Skeletal muscle satellite cell (primary cell): ENCODE measurements at regions not wholly inside any gene's neighbourhood (a gene's known extent, or its start where the extent isn't known, plus 50 kb on each side); places are given as distances from the start of the nearest gene placed in this dataset.
"Not testable (repeated sequence)": the region's sequence is repeated elsewhere in the genome, so short reads cannot be mapped to it uniquely, and the experiment has no call there.

Experiments
- H3K27me3 ChIP-seq: 2 replicates; pipeline ENCODE4 v1.7.0; 2013; ENCODE audit warnings: low read length; ENCODE audit not compliant: control insufficient read depth, insufficient read depth
- H3K36me3 ChIP-seq: 2 replicates; pipeline ENCODE4 v1.7.0; 2013; ENCODE audit warnings: mild to moderate bottlenecking, control low read depth, low read length; ENCODE audit not compliant: insufficient read depth
- H3K4me1 ChIP-seq: 2 replicates; pipeline ENCODE4 v1.7.0; 2013; ENCODE audit warnings: low read length; ENCODE audit not compliant: control insufficient read depth, insufficient read depth
- H3K4me2 ChIP-seq: 2 replicates; pipeline ENCODE4 v1.7.0; 2013; ENCODE audit warnings: mild to moderate bottlenecking, low read length
- H3K4me3 ChIP-seq: 2 replicates; pipeline ENCODE4 v1.7.0; 2013; ENCODE audit warnings: low read length
- H3K9ac ChIP-seq: 2 replicates; pipeline ENCODE4 v1.7.0; 2013; ENCODE audit warnings: mild to moderate bottlenecking, low read depth, low read length, moderate library complexity
- H3K9me3 ChIP-seq: replicated peaks from 2 replicates; pipeline ENCODE4 v1.7.0; 2013; ENCODE audit warnings: mild to moderate bottlenecking, control low read depth, low read length

DNA sequence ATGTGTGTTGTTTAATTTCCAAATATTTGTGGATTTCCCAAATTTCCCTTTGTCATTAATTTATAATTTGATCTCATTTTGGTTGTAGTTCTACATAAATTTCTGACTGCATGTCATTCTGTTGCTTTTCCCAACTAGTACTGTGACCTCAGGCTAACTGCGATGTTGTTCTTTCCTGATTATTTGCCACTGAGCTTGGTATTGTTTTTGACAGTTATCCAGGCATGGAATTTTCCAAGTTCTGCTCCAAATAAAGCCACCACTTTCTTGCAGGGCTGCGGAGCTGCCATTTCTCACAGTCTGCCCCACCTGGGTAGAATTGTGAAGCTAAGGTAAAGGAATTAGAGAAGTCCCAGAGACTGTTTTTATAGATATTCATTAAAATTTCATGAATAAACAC lies 328.8 kb downstream of the ZNF674 start:
- Histone ChIP-seq H3K9ac (no peak overlapping the region), H3K27me3 (peaks cover 7% of the 10 kb centered on the region), H3K4me1 (no peaks in the 10 kb centered on the region), H3K9me3 (no peaks in the 10 kb centered on the region), H3K36me3 (no peaks in the 10 kb centered on the region), H3K4me2 (no peak overlapping the region), H3K4me3 (no peak overlapping the region)

- H3K9ac ChIP-seq = no peak overlapping the region
- H3K27me3 ChIP-seq = no peaks in the 10 kb centered on the region
- peaks cover 11% of the 10 kb centered on the region for H3K4me1 ChIP-seq
- no peak overlapping the region for H3K4me2 ChIP-seq
- no peak overlapping the region for H3K4me3 ChIP-seq
- no peaks in the 10 kb centered on the region for H3K9me3 ChIP-seq
- H3K36me3 ChIP-seq = no peaks in the 10 kb centered on the region
These were observed 334.1 kb downstream of the ZNF674 start for GRCh38 chrX:46211079-46211478.

- H3K4me2 ChIP-seq = no peak overlapping the region
- no peaks in the 10 kb centered on the region for H3K36me3 ChIP-seq
- no peaks in the 10 kb centered on the region for H3K9me3 ChIP-seq
- H3K4me3 ChIP-seq = no peak overlapping the region
- peaks cover 3% of the 10 kb centered on the region for H3K27me3 ChIP-seq
- H3K4me1 ChIP-seq = peaks cover 11% of the 10 kb centered on the region
- H3K9ac ChIP-seq = no peak overlapping the region
These were observed 335.5 kb downstream of the ZNF674 start for GRCh38 chrX:46209768-46210167.

GRCh38 chrX:46209037-46209436 lies 336.2 kb downstream of the ZNF674 start:
- Histone ChIP-seq H3K9me3 (no peaks in the 10 kb centered on the region), H3K27me3 (peaks cover 5% of the 10 kb centered on the region), H3K36me3 (no peaks in the 10 kb centered on the region), H3K4me2 (no peak overlapping the region), H3K9ac (no peak overlapping the region), H3K4me3 (no peak overlapping the region), H3K4me1 (peaks cover 11% of the 10 kb centered on the region)

DNA sequence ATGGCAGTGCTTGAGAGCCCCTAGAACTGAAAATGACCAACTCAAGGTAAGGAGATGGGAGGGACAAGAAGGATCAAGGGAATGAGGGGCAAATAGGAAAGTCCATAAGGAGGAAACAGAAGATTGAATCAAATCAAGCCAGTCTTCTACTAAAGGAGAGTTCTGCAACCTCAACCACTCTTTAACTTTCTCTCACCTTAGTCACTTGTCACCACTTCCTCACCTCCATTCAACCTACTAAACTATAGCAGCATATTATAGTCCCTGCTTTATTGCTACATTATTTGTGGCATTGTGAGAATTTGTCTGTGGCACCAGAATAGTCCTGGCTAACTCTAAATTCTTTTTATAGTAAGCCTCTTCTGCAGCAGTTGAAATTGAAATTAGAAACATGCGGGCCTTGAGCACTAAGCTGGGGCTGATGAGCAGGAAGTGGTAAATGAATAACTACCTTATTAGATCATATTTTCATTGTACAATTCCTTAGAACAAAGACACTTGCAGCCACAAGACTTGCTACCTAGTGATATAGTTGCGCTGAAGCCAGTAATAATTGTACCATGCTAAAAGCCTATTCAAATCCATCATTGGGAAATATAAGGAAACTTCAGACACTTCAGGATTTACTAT lies 336.9 kb downstream of the ZNF674 start:
- H3K4me3 ChIP-seq = no peak overlapping the region
- no peaks in the 10 kb centered on the region for H3K36me3 ChIP-seq
- no peak overlapping the region for H3K9ac ChIP-seq
- no peaks in the 10 kb centered on the region for H3K9me3 ChIP-seq
- no peak overlapping the region for H3K4me2 ChIP-seq
- H3K27me3 ChIP-seq = peaks cover 5% of the 10 kb centered on the region
- H3K4me1 ChIP-seq = peaks cover 11% of the 10 kb centered on the region

- peaks cover 5% of the 10 kb centered on the region for H3K27me3 ChIP-seq
- H3K4me2 ChIP-seq = no peak overlapping the region
These were observed 340.3 kb downstream of the ZNF674 start for GRCh38 chrX:46204721-46205422.

GRCh38 chrX:46202733-46203514 lies 342.3 kb downstream of the ZNF674 start:
- Histone ChIP-seq H3K9me3 (no peaks in the 10 kb centered on the region), H3K4me2 (no peak overlapping the region), H3K27me3 (peaks cover 5% of the 10 kb centered on the region), H3K9ac (no peak overlapping the region), H3K36me3 (no peaks in the 10 kb centered on the region), H3K4me3 (no peak overlapping the region), H3K4me1 (peaks cover under 1% of the 10 kb centered on the region)

More at GRCh38 chrX:46204721-46205422, 340.3 kb downstream of the ZNF674 start:
- Histone ChIP-seq H3K4me1 (peaks cover 11% of the 10 kb centered on the region), H3K9me3 (no peaks in the 10 kb centered on the region), H3K36me3 (no peaks in the 10 kb centered on the region), H3K4me3 (no peak overlapping the region), H3K9ac (no peak overlapping the region)

GRCh38 chrX:46200413-46200812 lies 344.8 kb downstream of the ZNF674 start:
- H3K4me1 ChIP-seq = no peaks in the 10 kb centered on the region
- H3K4me2 ChIP-seq = no peak overlapping the region
- no peak overlapping the region for H3K4me3 ChIP-seq
- H3K36me3 ChIP-seq = no peaks in the 10 kb centered on the region
- peaks cover 5% of the 10 kb centered on the region for H3K27me3 ChIP-seq
- H3K9me3 ChIP-seq = no peaks in the 10 kb centered on the region
- no peak overlapping the region for H3K9ac ChIP-seq

- no peak overlapping the region for H3K9ac ChIP-seq
- H3K4me1 ChIP-seq = no peaks in the 10 kb centered on the region
- no peak overlapping the region for H3K4me3 ChIP-seq
- H3K27me3 ChIP-seq = no peaks in the 10 kb centered on the region
- H3K9me3 ChIP-seq = no peaks in the 10 kb centered on the region
- H3K36me3 ChIP-seq = no peaks in the 10 kb centered on the region
- H3K4me2 ChIP-seq = no peak overlapping the region
These were observed 346.4 kb downstream of the ZNF674 start for GRCh38 chrX:46198858-46199257.

- H3K9me3 ChIP-seq, H3K36me3 ChIP-seq, H3K4me3 ChIP-seq, H3K9ac ChIP-seq, H3K4me1 ChIP-seq, H3K27me3 ChIP-seq, H3K4me2 ChIP-seq: not testable (repeated sequence)
These were observed 358.5 kb downstream of the ZNF674 start for GRCh38 chrX:46186811-46187106.

DNA sequence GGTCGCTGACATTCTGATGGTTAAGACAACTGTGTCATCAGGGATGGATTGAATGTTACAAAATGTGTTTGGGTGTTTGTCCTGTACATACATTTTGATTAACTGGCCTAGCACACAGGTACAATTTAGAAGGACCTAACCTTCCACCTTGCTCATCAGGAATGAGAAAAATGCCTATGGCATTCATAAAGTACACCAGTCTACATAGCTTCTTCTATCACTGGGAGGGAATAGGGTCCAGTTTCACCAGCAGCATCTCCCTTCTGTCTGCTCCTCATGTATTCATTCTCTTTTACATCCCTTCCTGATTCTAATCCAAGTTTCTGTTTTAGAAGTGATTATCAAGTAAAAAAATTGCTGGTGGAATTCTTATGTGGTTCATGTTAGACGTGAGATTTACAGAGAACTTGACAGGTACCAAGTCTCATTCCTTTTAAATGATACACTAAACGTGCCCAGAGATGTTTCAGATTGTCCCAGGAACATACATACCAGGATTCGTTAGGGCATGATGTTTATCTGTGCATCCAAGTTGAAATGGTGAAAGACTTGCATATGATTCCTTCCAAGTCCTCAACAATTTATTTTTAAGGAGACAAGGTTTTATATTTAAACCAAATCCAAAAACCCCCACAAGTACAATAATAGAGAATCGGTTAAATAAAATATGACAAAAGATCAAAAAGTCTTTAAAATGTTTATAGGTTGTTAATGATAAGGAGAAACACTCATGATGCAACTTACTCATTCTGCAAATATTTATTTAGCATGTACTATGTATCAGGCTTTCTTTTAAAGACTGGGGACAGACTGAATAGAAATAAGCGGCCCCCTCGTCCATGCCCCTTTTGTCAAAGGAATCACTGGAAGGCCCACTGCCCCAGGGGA lies 359.1 kb downstream of the ZNF674 start:
- H3K27me3 ChIP-seq = peaks cover 4% of the 10 kb centered on the region
- H3K4me2 ChIP-seq = no peak overlapping the region
- H3K9me3 ChIP-seq = no peaks in the 10 kb centered on the region
- no peak overlapping the region for H3K4me3 ChIP-seq
- no peak overlapping the region for H3K9ac ChIP-seq
- H3K36me3 ChIP-seq = no peaks in the 10 kb centered on the region
- H3K4me1 ChIP-seq = no peaks in the 10 kb centered on the region
